HEK293T (cell line): ENCODE measurements at regions not wholly inside any gene's neighbourhood (a gene's known extent, or its start where the extent isn't known, plus 50 kb on each side); places are given as distances from the start of the nearest gene placed in this dataset.
"Not testable (repeated sequence)": the region's sequence is repeated elsewhere in the genome, so short reads cannot be mapped to it uniquely, and the experiment has no call there.

Experiments used
- CTCF ChIA-PET: fragments of 350-600 bp; formaldehyde crosslinking; extraction: SDS; loops from one replicate; lab custom pipeline; 2021; ENCODE audit warnings: antibody characterized with exemption, inconsistent platforms; lab: Yijun Ruan, JAX
- POLR2A ChIA-PET: fragments of 350-600 bp; formaldehyde crosslinking; extraction: SDS; loops from one replicate; lab custom pipeline; 2020; ENCODE audit warnings: antibody characterized with exemption, inconsistent platforms; lab: Yijun Ruan, JAX
- DNase-seq: peaks from one replicate; pipeline ENCODE4 v3.0.0; 2012; ENCODE audit warnings: mixed read lengths; ENCODE audit errors: extremely low spot score

DNA sequence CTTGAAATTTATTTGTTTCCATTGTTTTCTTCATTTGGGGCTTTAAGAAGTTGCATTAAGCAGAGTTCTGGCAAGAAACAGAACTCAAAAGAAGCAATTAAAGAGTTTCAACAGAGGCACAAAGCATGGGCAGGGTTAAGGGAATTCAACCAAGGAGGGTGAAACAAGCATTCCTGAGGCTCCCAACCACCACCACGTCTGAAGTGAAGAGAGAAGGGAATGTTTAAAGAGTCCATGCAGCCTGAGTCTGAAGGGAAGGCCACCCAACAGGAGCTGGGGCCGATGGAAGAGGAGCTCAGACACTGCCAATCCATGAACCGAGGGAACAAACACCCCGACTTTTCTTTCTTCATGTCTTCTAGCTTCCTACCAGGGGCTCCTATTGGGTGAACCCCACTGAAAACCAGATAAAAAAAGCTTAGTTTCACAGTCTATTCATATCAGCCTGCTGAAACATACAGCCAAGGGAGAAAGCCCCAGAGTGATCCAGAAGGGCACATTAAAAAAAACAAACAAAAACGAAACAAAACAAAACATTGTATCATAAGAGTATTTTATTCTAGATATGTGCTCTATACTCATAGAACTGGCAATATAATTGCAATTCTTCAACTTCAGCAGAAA lies 168.9 kb downstream of the SPDYE17 start:
- CTCF ChIA-PET, POLR2A ChIA-PET, DNase-seq: not testable (repeated sequence)

DNA sequence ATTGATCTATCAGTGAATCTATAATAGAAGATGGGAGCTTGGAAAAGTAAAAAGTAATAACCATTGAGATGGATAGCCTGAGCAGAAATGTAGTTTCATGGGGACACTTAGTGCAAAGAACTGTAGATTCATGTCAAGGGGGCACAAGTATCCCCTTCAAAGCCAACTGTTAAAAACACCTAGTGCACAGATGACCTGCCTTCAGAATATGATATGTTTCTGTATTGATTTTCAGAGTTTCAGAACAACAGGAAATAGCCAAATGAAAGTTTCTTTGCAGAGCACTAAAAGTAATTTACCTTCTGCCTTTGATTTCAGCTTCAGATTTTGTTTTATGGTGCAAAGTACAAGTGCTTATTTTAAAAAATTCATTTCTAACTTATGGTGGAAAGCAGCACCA lies 169.9 kb downstream of the SPDYE17 start:
- POLR2A ChIA-PET, DNase-seq, CTCF ChIA-PET: not testable (repeated sequence)

DNA sequence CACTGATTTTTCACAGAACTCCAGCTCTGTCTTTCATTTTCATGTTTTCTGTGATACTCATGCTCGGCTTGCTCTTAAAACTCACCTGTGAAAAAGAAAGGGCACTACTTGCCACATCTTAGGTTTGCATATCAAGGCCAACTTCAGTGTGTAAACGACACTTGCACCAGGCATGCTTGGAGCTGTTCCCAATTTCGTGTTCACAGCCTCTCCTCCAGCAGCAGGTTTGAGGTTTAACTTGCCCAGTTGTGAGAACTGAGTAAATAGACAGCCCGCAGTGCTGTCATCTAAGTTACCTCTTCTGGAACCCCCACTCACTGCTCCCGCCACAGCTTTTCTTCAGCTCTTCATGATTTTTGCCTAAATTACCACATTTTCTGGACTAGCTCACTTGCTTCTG lies 172.2 kb downstream of the SPDYE17 start:
- DNase-seq, CTCF ChIA-PET, POLR2A ChIA-PET: not testable (repeated sequence)

DNA sequence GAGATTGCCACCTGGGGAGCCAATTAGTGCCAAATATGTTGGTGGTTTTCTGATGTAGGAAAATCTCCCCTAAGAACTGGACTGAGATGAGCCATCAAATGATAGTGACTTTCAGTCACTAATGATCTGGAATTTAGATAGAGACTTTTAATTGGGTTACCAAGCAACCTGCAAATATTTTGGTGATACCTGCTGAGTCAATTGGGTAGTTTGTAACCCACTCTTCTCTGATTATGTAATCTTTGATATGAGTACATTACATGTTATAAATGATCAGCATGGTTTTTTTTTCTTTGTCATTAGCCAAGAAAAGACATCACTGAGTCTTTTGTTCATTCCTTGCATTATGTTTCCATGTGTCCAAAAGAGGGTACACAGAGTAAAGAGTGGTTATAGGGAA lies 177.5 kb downstream of the SPDYE17 start:
- POLR2A ChIA-PET, DNase-seq, CTCF ChIA-PET: not testable (repeated sequence)

DNA sequence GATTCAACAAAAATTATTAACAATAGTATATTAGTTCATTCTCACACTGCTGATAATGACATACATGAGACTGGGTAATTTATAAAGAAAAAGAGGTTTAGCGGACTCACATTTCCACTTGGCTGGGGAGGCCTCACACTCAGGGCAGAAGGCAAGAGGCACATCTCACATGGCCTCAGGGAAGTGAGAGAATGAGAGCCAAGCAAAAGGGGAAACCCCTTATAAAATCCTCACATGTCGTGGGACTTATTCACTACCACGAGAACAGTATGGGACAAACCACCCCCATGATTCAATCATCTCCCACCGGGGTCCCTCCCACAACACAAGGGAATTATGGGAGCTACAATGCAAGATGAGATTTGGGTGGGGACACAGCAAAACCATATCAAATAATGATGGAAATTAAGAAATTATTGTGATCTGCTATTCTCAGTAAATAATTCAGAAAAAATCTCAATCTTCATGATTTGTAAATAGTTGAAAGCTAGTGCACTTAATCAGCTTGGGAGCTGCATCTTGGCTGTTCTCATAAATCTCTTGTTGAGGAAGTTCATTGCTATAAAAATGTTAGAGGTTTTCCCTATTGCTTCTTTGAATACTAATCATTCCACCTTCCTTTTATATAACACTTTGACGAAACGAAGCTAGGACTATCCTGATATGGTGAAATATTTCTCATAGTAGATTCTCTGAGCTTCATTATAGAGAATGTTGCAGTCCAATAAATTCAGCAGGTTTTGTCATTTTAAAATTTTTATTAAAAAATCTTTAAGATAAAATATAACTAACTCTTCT lies 179.2 kb downstream of the SPDYE17 start:
- DNase-seq, POLR2A ChIA-PET, CTCF ChIA-PET: not testable (repeated sequence)

DNA sequence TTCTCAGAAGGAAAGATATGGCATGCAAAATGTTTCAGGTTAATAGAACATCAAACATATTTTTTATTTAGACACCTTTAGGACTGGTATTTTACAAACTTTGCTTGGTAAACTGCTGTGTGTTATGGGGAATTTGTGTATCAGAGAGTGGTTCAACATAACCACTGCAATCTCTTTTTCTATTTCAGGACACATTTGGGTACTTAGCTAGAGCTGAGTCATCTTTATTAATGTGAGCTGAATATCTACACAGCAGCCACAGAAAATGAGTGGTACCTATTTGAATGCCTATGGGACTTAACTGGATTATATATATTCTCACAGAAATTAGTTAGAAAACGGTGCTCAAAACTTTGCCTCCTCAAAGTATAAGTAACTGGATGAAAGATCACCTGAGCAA lies 179.8 kb downstream of the SPDYE17 start:
- POLR2A ChIA-PET, CTCF ChIA-PET, DNase-seq: not testable (repeated sequence)

DNA sequence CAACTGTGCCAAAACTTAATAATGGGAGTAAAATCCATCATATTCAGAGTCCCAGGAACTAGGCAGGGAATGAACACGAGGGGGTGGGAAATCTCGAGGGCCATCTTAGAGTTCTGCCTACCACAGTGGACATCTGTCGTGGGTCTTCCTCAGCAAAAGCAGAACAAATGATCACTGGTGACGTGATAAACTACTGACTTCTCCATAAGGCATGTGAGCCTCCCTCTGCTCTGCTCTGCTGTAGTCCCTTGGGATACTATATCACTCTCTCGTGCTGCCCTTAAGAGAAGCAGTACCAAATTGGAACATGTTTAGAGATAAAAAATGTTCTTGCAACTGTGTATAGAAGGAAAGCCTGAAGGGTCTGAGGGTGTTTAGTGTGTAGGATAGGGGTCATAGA lies 180.5 kb downstream of the SPDYE17 start:
- DNase-seq, CTCF ChIA-PET, POLR2A ChIA-PET: not testable (repeated sequence)

DNA sequence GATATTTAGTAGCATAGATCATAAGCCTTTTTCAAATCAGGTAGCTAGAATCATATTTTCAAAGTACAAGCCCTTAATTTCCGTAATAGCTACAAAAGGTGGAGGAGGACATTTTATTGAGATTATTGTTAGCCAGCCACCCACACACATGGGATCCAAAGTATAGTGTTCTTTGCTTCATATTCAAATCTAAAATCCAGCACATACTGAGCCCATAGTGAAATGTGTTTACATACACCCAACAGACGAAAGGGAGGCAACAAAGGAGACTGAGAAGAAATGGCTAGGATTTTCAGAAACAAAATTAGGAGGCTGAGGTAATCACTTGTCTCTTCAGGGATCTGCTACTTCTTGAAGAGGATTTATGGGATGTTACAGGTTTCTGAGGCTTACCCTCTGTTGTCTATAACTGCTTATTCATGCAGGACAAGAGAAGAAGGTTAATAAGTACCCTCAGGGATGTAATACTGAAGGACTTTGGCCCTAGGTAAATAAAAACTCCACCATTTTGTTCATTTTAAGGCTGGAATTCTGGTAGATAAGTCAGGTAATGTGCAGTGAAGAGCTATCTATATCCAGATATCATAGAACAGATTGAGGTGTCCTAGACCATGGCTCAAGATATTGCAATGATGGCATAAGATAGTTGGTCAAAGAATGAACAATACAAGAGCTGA lies 182.1 kb downstream of the SPDYE17 start:
- POLR2A ChIA-PET, DNase-seq, CTCF ChIA-PET: not testable (repeated sequence)

DNA sequence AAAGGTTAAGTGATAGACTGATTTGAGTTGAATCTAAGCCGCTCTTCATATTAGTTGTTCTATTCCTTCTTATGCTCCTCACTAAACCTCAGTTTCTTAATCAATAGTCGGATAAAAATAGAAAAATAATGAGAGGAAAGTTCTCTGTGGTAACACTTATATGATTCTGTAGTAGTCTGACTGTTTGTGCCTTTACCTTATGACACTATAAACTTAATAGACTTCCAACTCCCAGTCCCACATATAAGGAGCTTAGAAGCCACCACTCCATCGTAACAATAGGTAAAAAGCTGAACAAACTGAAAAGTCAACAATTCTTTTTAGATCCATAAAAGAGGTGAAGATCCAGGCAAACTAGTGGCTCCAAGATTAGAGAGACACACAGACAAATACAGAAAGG lies 192.3 kb downstream of the SPDYE17 start:
- POLR2A ChIA-PET, CTCF ChIA-PET, DNase-seq: not testable (repeated sequence)

DNA sequence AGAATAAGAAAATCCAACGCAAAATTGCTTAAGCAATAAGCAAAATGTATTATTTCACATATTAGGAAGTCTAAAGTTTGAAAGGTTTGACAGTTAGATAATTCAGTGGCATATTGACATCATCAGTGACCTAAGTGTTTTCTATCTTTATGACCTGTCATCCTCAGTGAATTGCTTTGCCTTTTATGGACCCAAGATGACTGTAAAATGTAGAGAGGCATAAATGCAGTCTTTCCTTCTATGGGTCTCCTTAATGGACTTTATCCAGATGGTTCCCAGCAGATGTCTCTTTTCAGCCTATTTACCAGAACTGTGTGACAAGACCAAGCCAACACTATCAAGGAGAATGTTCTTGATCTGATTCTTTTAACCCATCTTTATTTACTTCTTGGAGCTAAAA lies 192.9 kb downstream of the SPDYE17 start:
- POLR2A ChIA-PET, DNase-seq, CTCF ChIA-PET: not testable (repeated sequence)

DNA sequence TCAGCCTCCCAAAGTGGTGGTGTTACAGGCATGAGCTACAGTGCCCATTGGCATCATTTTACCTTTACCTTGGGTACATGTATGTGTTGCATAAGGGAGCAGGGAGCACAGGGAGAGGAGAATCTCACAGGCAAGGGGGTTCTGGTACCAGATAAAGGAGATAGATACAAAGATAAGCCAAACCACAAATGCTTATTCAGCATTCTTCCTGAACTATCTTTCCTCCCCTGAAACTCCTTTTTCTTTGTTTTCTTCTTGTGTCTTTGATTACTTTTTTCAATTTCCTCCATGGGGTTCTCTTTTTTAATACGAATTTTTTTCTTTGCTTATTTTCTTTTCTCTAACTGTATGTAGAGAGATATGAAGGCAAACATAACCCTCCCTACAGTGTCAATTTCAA lies 193.8 kb downstream of the SPDYE17 start:
- CTCF ChIA-PET, DNase-seq, POLR2A ChIA-PET: not testable (repeated sequence)

DNA sequence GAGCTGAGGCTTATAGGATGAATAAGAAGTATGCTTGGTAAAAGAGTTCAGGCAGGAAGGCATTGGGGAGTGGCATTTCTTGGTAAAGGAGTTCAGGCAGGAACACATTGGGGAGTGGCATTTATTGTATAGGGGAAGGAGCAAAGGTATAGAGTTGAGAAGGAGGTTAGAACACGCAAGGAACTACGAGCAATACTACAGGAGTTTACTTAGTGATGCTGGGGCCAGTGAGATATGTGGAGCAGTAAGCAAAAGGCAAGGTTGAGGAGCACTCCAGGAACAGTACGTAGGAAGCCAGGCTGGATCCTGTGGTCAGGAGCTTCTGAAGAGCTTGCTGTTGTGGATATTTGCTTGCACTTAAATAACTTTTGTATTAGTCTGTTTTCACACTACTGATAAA lies 202.2 kb upstream of the POMZP3 start:
- DNase-seq, CTCF ChIA-PET, POLR2A ChIA-PET: not testable (repeated sequence)

DNA sequence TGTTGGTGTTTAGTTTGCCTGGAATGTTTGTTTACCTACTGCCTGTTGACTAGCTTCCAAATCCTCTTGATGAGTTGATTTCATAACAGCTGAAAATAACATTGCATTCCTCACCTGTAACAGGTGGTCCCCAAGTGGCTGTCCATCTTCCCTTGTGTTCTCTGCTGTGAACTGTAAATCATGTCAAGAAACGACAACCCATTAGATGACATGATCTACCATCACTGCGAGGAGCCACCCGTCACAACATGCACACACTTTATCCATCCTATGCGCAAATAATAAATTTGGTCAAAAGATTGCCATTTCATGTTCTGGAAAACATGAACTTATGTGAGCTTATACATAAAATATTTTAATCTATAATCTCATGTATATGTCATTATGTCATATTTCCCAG lies 199.1 kb upstream of the POMZP3 start:
- DNase-seq, CTCF ChIA-PET, POLR2A ChIA-PET: not testable (repeated sequence)

DNA sequence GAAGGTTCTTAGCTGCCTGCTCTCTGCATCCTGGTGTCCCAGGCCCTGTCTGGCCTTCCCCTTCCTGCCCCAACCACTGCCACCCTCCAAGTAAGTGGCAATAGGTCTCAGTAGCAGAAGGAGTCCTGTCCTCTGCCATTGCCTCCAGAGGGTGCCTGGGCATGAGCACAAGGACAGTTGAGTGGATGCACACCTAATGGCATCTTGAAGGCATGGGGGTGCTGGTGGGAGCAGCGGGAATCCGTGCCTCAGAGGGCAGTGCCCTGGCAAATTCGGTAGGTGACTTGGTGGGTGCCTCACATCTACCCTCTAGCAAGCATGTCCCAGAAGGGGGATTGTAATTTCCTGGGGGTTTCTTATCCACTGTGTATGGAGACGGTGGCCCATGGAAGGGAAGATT lies 182.8 kb upstream of the POMZP3 start:
- CTCF ChIA-PET, POLR2A ChIA-PET: not testable (repeated sequence)

DNA sequence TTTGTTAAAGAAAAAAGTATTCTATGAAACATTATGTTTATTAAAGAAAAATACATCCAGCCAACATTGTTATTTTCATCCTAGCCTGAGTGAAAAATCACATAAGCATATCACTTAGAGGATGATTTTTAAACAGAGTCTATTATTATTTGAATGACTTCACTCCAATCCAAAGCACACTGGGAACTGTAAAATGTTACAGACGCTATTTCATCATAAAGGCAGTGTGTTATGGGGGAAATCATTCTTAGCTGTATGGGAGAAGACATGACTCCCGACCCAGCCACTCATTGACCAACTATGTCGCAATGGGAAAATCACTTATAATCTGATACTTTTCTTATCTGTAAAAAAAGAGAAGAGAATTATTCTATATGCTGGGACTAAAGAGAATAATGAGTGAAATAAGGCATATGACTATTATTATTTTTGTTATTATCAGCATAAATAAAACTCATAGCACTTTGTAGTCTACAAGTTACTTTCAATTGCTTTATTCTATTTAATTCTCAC lies 180.6 kb upstream of the POMZP3 start:
- POLR2A ChIA-PET, DNase-seq, CTCF ChIA-PET: not testable (repeated sequence)

More for the DNA sequence above, 182.8 kb upstream of the POMZP3 start:
- not testable (repeated sequence) for DNase-seq

DNA sequence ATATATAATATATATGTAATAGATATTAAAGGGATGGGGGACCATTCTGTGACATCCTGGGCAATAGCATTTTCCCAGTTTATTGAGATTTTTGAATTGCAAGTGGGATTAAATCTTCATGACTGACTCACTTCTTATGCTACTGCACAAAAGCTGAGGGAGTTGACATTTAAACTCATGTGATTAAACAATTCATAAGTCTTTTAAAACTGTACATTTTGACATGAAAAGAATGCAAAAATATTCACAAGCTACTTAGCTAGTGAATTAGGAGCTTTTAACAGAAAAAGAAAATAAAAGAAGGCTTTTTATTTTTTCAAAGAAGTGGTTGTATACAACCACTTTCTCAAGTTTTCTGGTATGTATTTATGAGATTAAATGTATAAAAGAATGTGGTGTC lies 179.4 kb upstream of the POMZP3 start:
- CTCF ChIA-PET = interaction anchor here (0.6 kb wide), 1 partner anchor 621 kb away, joined by 3 read pairs; no protein-coding TSS in a partner anchor
- POLR2A ChIA-PET, DNase-seq: not testable (repeated sequence)

DNA sequence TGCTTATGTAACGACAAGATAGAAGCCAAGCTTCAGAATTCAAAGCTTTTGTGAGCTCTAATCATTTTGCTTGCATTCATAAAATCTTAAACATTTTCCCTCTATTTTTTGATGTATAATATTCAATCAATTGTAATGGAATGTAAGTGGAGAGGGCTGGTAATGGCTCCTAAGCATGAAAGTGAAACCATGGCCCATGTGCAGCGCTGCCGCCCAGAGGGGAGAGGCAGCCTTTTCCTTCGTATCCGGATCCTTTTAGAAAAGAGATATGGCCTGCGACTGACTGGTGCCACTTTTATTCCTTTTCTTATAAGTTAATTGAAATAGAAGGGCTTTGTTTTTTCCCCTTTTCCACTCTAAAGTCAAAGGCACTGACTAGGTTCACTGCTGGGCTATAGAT lies 178.9 kb upstream of the POMZP3 start:
- DNase-seq, POLR2A ChIA-PET, CTCF ChIA-PET: not testable (repeated sequence)

DNA sequence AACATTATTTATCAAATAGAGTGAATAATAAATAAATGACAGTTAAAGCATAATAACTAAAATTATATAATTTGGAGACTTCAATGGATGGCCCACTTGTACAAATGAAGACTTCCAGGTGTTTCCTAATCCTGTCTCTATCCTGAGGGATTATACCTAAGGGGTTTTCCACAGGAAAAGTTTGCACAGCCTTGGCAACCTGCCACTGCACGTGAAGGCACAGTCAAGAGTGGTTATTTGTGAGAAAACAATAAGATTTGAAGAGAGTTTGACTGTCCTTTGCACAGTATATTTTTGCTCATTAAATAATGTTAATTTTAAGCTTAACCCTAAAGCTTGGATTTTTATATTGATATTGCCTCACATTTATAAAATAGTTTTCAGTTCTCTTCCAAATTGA lies 178.2 kb upstream of the POMZP3 start:
- CTCF ChIA-PET, POLR2A ChIA-PET, DNase-seq: not testable (repeated sequence)

DNA sequence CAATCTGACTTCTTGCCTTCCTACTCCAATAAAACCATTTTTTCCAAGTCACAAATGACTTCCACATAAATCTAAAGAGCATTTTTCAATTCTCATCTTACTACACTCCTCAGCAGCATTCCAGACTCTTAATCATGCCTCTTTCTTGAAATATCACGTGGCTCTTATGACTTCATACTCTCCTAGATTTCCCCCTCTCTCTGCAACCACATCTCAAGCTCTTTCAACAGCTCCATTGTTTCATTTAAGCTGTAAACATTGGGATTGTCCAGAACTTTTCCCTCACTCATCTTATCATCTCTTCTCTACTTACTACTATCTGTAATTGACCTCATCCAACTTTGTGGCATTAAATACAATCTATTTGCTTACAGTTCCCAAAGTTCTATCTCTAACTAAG lies 170.6 kb upstream of the POMZP3 start:
- DNase-seq, CTCF ChIA-PET, POLR2A ChIA-PET: not testable (repeated sequence)
